AG04450 (cell line): ENCODE measurements at regions not wholly inside any gene's neighbourhood (a gene's known extent, or its start where the extent isn't known, plus 50 kb on each side); places are given as distances from the start of the nearest gene placed in this dataset.

Experiments
- CTCF ChIA-PET: fragments of 300-600, 350-600 bp; formaldehyde crosslinking; extraction: SDS; loops from one replicate; lab custom pipeline; 2022; ENCODE audit warnings: antibody characterized with exemption, inconsistent platforms; lab: Charles Lee
- POLR2A ChIA-PET: fragments of 350-600 bp; formaldehyde crosslinking; extraction: SDS; loops from one replicate; lab custom pipeline; 2021; ENCODE audit warnings: antibody characterized with exemption, inconsistent platforms; lab: Yijun Ruan, JAX
- DNase-seq: peaks from one replicate; pipeline ENCODE4 v3.0.0-alpha.2; 2011; ENCODE audit warnings: low read depth, low spot score
- H3K27ac ChIP-seq: one replicate; pipeline ENCODE4 v1.5.1; 2012; ENCODE audit warnings: low read depth, low read length, control low read depth
- H3K27me3 ChIP-seq: one replicate; pipeline ENCODE4 v1.6.0; 2012; ENCODE audit warnings: low read length; ENCODE audit not compliant: control insufficient read depth, insufficient read depth
- H3K4me3 ChIP-seq: 2 replicates; pipeline ENCODE4 v1.5.1; 2011; ENCODE audit warnings: mild to moderate bottlenecking, low read depth, low read length, control low read depth
- H3K9me3 ChIP-seq: 2 replicates; pipeline ENCODE4 v1.5.1; 2012; ENCODE audit warnings: low read length; ENCODE audit not compliant: control insufficient read depth, insufficient read depth
- CTCF ChIP-seq: IDR thresholded peaks from 2 replicates; pipeline ENCODE4 v1.5.1; 2011; ENCODE audit warnings: low read depth, low read length, control low read depth, inconsistent platforms

GRCh38 chr2:155281907-155282306 lies 583.4 kb downstream of the KCNJ3 start:
- no peak for DNase-seq
- Histone ChIP-seq H3K27ac (no peak overlapping the region), H3K4me3 (no peak overlapping the region), H3K27me3 (no peaks in the 10 kb centered on the region), H3K9me3 (peaks cover 17% of the 10 kb centered on the region)
- ChIA-PET CTCF (no interaction called here), POLR2A (no interaction called here)
- no peak for TF ChIP-seq CTCF

- H3K27ac ChIP-seq = no peak overlapping the region
- no peak overlapping the region for H3K4me3 ChIP-seq
- ChIA-PET CTCF (no interaction called here), POLR2A (no interaction called here)
- no peak for DNase-seq
- no peaks in the 10 kb centered on the region for H3K9me3 ChIP-seq
- no peak for TF ChIP-seq CTCF
- H3K27me3 ChIP-seq = no peaks in the 10 kb centered on the region
Measured at GRCh38 chr2:155273323-155273722, 574.8 kb downstream of the KCNJ3 start.

DNA sequence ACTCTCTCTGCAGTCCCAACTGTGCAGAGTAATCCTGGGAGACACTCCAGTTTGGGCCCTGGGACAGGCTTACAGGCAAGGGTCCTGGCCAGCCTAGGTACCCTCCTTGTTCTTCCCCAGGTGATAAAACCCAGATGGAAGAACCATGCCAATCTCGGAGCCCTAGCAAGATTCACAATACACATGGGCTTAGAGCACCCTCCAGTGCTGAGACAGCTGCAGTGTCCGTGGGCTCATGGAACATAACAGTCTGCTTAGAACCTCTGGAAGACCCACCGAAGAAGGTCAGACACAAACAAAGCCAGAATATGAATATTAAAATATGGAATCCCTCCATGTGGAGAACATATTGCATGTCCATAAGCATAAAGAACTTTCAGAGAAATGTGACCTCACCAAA lies 568.1 kb downstream of the KCNJ3 start:
- H3K9me3 ChIP-seq = peaks cover 6% of the 10 kb centered on the region; the same call in 1 of the 2 replicates
- ChIA-PET CTCF (no interaction called here), POLR2A (no interaction called here)
- H3K27me3 ChIP-seq = no peaks in the 10 kb centered on the region
- DNase-seq = no peak
- no peak for TF ChIP-seq CTCF
- no peak overlapping the region for H3K27ac ChIP-seq
- H3K4me3 ChIP-seq = no peak overlapping the region

DNA sequence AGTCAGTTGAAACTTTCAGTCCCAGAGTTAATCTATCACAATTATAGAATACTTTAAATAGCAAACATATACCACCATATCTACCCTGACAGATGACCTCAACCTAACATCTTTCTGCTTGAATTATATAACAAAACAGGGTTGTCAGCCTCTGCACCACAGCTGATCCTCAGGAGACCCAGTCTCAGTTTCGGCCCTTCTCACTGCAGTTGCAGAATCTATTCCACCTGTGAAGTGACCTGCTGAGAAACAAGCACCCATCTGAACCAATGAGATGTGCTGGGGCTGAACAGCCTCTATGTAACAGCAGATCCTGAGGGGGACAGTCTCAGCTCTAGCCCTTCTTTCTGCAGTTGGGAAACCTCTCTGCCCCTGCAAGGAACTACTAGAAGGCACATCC lies 567.6 kb downstream of the KCNJ3 start:
- no peak for DNase-seq
- TF ChIP-seq CTCF = no peak
- CTCF ChIA-PET = no interaction called here

GRCh38 chr2:155256803-155257202 lies 558.3 kb downstream of the KCNJ3 start:
- H3K27ac ChIP-seq = no peak overlapping the region
- H3K27me3 ChIP-seq = no peaks in the 10 kb centered on the region
- no peak for TF ChIP-seq CTCF
- ChIA-PET CTCF (no interaction called here), POLR2A (no interaction called here)
- peaks cover 9% of the 10 kb centered on the region for H3K9me3 ChIP-seq
- H3K4me3 ChIP-seq = no peak overlapping the region
- no peak for DNase-seq

More for the DNA sequence above, 567.6 kb downstream of the KCNJ3 start:
- Histone ChIP-seq H3K4me3 (no peak overlapping the region), H3K27me3 (no peaks in the 10 kb centered on the region), H3K9me3 (peaks cover 6% of the 10 kb centered on the region; the same call in 1 of the 2 replicates), H3K27ac (no peak overlapping the region)
- POLR2A ChIA-PET = no interaction called here
